Endodermal cell (in vitro differentiated cells): ENCODE measurements at regions not wholly inside any gene's neighbourhood (a gene's known extent, or its start where the extent isn't known, plus 50 kb on each side); places are given as distances from the start of the nearest gene placed in this dataset.

Experiments used
- DNase-seq: peaks from one replicate; pipeline ENCODE4 v3.0.0-alpha.2; 2017
- H3K27ac ChIP-seq: 2 replicates; pipeline ENCODE4 v1.5.1; 2013; ENCODE audit warnings: mild to moderate bottlenecking, low read depth, low read length, moderate library complexity
- H3K27me3 ChIP-seq: 2 replicates; pipeline ENCODE4 v1.6.1; 2013; ENCODE audit warnings: mild to moderate bottlenecking, low read length, moderate library complexity; ENCODE audit not compliant: insufficient read depth, control insufficient read depth, poor library complexity, severe bottlenecking
- H3K36me3 ChIP-seq: 2 replicates; pipeline ENCODE4 v1.7.0; 2013; ENCODE audit warnings: mild to moderate bottlenecking, low read length, moderate library complexity; ENCODE audit not compliant: control insufficient read depth, insufficient read depth
- H3K4me1 ChIP-seq: one replicate; pipeline ENCODE4 v1.7.0; 2013; ENCODE audit warnings: low read length; ENCODE audit not compliant: control insufficient read depth, insufficient read depth
- H3K4me3 ChIP-seq: 2 replicates; pipeline ENCODE4 v1.5.1; 2013; ENCODE audit warnings: mild to moderate bottlenecking, low read length, moderate library complexity
- H3K9ac ChIP-seq: 2 replicates; pipeline ENCODE4 v1.6.1; 2013; ENCODE audit warnings: mild to moderate bottlenecking, low read length, moderate library complexity; ENCODE audit not compliant: poor library complexity, severe bottlenecking; ENCODE audit errors: extremely low read depth
- H3K9me3 ChIP-seq: 2 replicates; pipeline ENCODE4 v1.6.1; 2013; ENCODE audit warnings: mild to moderate bottlenecking, low read length, moderate library complexity; ENCODE audit not compliant: control insufficient read depth
- H3K27ac Mint-ChIP-seq: 2 replicates; pipeline ENCODE4 v1.8.0; 2020; ENCODE audit warnings: mixed read lengths
- H3K27me3 Mint-ChIP-seq: 2 replicates; pipeline ENCODE4 v1.8.0; 2021; ENCODE audit warnings: mild to moderate bottlenecking, mixed read lengths; ENCODE audit not compliant: insufficient read depth
- H3K36me3 Mint-ChIP-seq: 2 replicates; pipeline ENCODE4 v1.8.0; 2020; ENCODE audit warnings: low read depth, mixed read lengths
- H3K4me1 Mint-ChIP-seq: 2 replicates; pipeline ENCODE4 v1.8.0; 2020; ENCODE audit warnings: mixed read lengths
- H3K4me3 Mint-ChIP-seq: 2 replicates; pipeline ENCODE4 v1.8.0; 2020; ENCODE audit warnings: mild to moderate bottlenecking, moderate library complexity, mixed read lengths
- H3K9me3 Mint-ChIP-seq: 2 replicates; pipeline ENCODE4 v1.8.0; 2020; ENCODE audit warnings: mild to moderate bottlenecking, mixed read lengths
- CTCF ChIP-seq: fragments of 200-600 bp; sonication (generic); conservative IDR thresholded peaks from 2 replicates; pipeline ENCODE4 v1.5.0; 2021; ENCODE audit warnings: antibody characterized with exemption, mild to moderate bottlenecking
- WGBS, 2 experiments: methylation state at CpG; one replicate each; pipeline versions ENCODE4 v1.1.5 to v1.1.7; 2013; ENCODE audit warnings: missing lambda C conversion rate in 2 of 2, mixed read lengths in 1 of 2; ENCODE audit not compliant: insufficient coverage in 1 of 2, insufficient read length in 1 of 2; 5-methylcytosine and 5-hydroxymethylcytosine counted together

- H3K9me3 ChIP-seq: no peaks in the 10 kb centered on the region
- no peaks in the 10 kb centered on the region for H3K4me1 Mint-ChIP-seq
- peaks cover 5% of the 10 kb centered on the region for H3K27me3 Mint-ChIP-seq
- TF ChIP-seq CTCF: no peak
- H3K9ac ChIP-seq: no peak overlapping the region
- no peak overlapping the region for H3K27ac Mint-ChIP-seq
- no peak for DNase-seq
- H3K36me3 Mint-ChIP-seq: no peaks in the 10 kb centered on the region
- WGBS, 2 experiments: 81 to 89% methylated on average over 3 to 13 of the region's 13 CpGs
- no peak overlapping the region for H3K27ac ChIP-seq
- H3K27me3 ChIP-seq: no peaks in the 10 kb centered on the region
- H3K36me3 ChIP-seq: no peaks in the 10 kb centered on the region
- no peak overlapping the region for H3K4me3 ChIP-seq
- H3K4me1 ChIP-seq: no peaks in the 10 kb centered on the region
- H3K4me3 Mint-ChIP-seq: no peak overlapping the region
- no peaks in the 10 kb centered on the region for H3K9me3 Mint-ChIP-seq
Measured at GRCh38 chr9:135018306-135018915, 69.1 kb upstream of the OLFM1 start.

GRCh38 chr9:135019224-135019623 is 68.2 kb upstream of the OLFM1 start:
- Histone ChIP-seq H3K9me3 (no peaks in the 10 kb centered on the region), H3K27ac (no peak overlapping the region)
- no peak for DNase-seq

GRCh38 chr9:135020481-135021392 is 66.7 kb upstream of the OLFM1 start:
- no peak overlapping the region for H3K4me3 Mint-ChIP-seq
- no peak overlapping the region for H3K9ac ChIP-seq
- H3K4me1 Mint-ChIP-seq: no peaks in the 10 kb centered on the region
- no peak overlapping the region for H3K27ac Mint-ChIP-seq
- no peaks in the 10 kb centered on the region for H3K36me3 ChIP-seq
- 91 to 92% methylated on average over 19 to 24 of the region's 24 CpGs for WGBS, 2 experiments
- H3K4me1 ChIP-seq: no peaks in the 10 kb centered on the region
- DNase-seq: no peak
- no peaks in the 10 kb centered on the region for H3K36me3 Mint-ChIP-seq
- TF ChIP-seq CTCF: no peak
- no peak overlapping the region for H3K27ac ChIP-seq
- H3K9me3 Mint-ChIP-seq: peaks cover 15% of the 10 kb centered on the region
- H3K27me3 Mint-ChIP-seq: peaks cover 3% of the 10 kb centered on the region
- H3K27me3 ChIP-seq: no peaks in the 10 kb centered on the region
- no peak overlapping the region for H3K4me3 ChIP-seq
- H3K9me3 ChIP-seq: no peaks in the 10 kb centered on the region

More at GRCh38 chr9:135019224-135019623, 68.2 kb upstream of the OLFM1 start:
- Histone ChIP-seq H3K36me3 (no peaks in the 10 kb centered on the region), H3K9ac (no peak overlapping the region), H3K27me3 (no peaks in the 10 kb centered on the region), H3K4me1 (no peaks in the 10 kb centered on the region), H3K4me3 (no peak overlapping the region)
- H3K9me3 Mint-ChIP-seq: peaks cover 6% of the 10 kb centered on the region
- H3K4me1 Mint-ChIP-seq: no peaks in the 10 kb centered on the region
- 84 to 86% methylated on average over 2 to 5 of the region's 5 CpGs for WGBS, 2 experiments
- no peak overlapping the region for H3K27ac Mint-ChIP-seq
- no peak overlapping the region for H3K4me3 Mint-ChIP-seq
- no peaks in the 10 kb centered on the region for H3K36me3 Mint-ChIP-seq
- no peak for TF ChIP-seq CTCF
- H3K27me3 Mint-ChIP-seq: peaks cover 6% of the 10 kb centered on the region
